IMR-90 (cell line): ENCODE measurements at regions not wholly inside any gene's neighbourhood (a gene's known extent, or its start where the extent isn't known, plus 50 kb on each side); places are given as distances from the start of the nearest gene placed in this dataset.

Experiments
- ATAC-seq: fragments of 200-7000 bp; cut with Tn5 transposase; 2 replicates; pipeline ENCODE4 v1.9.1; 2020; ENCODE audit warnings: low read depth, mild to moderate bottlenecking, moderate library complexity
- BruUV-seq: library from RNA; stranded (reverse); fragments of 400-500 nt; replicated peaks from 2 replicates; lab custom pipeline; 2021; lab: Mats Ljungman, UMichigan
- CTCF ChIA-PET: fragments of 300-600 bp; formaldehyde crosslinking; extraction: SDS; loops from one replicate; lab custom pipeline; 2021; ENCODE audit warnings: antibody characterized with exemption; lab: Yijun Ruan, JAX
- POLR2A ChIA-PET: fragments of 300-600 bp; sonication (Branson Sonifier 250); formaldehyde crosslinking; loops from one replicate; lab custom pipeline; 2022; ENCODE audit warnings: antibody characterized with exemption; ENCODE audit not compliant: unreplicated experiment; lab: Charles Lee
- DNase-seq: peaks from one replicate; pipeline ENCODE4 v3.0.0; 2013
- H2AFZ ChIP-seq: replicated peaks from 2 replicates; pipeline ENCODE3; 2013; ENCODE audit warnings: low read length, mild to moderate bottlenecking; ENCODE audit not compliant: poor library complexity
- H2AK5ac ChIP-seq: 2 replicates; pipeline ENCODE4 v1.6.1; 2013; ENCODE audit warnings: low read depth, low read length, inconsistent platforms
- H2AK9ac ChIP-seq: replicated peaks from 2 replicates; pipeline ENCODE3; 2013; ENCODE audit warnings: mild to moderate bottlenecking, low read depth, low read length, moderate library complexity; ENCODE audit not compliant: poor library complexity
- H2BK120ac ChIP-seq: 2 replicates; pipeline ENCODE4 v1.6.1; 2013; ENCODE audit warnings: low read depth, low read length, inconsistent platforms
- H2BK15ac ChIP-seq: 3 replicates; pipeline ENCODE4 v1.6.1; 2013; ENCODE audit warnings: low read depth, low read length, inconsistent platforms
- H2BK20ac ChIP-seq: 2 replicates; pipeline ENCODE4 v1.6.1; 2013; ENCODE audit warnings: low read depth, mild to moderate bottlenecking, inconsistent platforms, low read length, moderate library complexity
- H2BK5ac ChIP-seq: 2 replicates; pipeline ENCODE4 v1.6.1; 2013; ENCODE audit warnings: mild to moderate bottlenecking, low read depth, low read length, inconsistent platforms; ENCODE audit not compliant: poor library complexity, severe bottlenecking
- H3K14ac ChIP-seq: replicated peaks from 2 replicates; pipeline ENCODE4 v1.6.1; 2013; ENCODE audit warnings: low read depth, low read length, inconsistent platforms
- H3K18ac ChIP-seq: 2 replicates; pipeline ENCODE4 v1.6.1; 2013; ENCODE audit warnings: low read depth, low read length, control low read depth
- H3K23ac ChIP-seq: 2 replicates; pipeline ENCODE4 v1.6.1; 2013; ENCODE audit warnings: low read depth, low read length, inconsistent platforms
- H3K27ac ChIP-seq: 2 replicates; pipeline ENCODE4 v1.5.1; 2013; ENCODE audit warnings: mild to moderate bottlenecking, control low read depth, low read length; ENCODE audit not compliant: insufficient read depth
- H3K27me3 ChIP-seq: 2 replicates; pipeline ENCODE4 v1.6.1; 2013; ENCODE audit warnings: low read length; ENCODE audit not compliant: control insufficient read depth, insufficient read depth
- H3K36me3 ChIP-seq: 2 replicates; pipeline ENCODE4 v1.6.1; 2013; ENCODE audit warnings: low read length, mixed read lengths; ENCODE audit not compliant: control insufficient read depth, insufficient read depth
- H3K4ac ChIP-seq: 2 replicates; pipeline ENCODE4 v1.6.1; 2013; ENCODE audit warnings: low read depth, low read length, inconsistent platforms
- H3K4me1 ChIP-seq: 2 replicates; pipeline ENCODE4 v1.6.1; 2013; ENCODE audit warnings: low read length, mixed read lengths; ENCODE audit not compliant: control insufficient read depth, insufficient read depth
- H3K4me2 ChIP-seq: 2 replicates; pipeline ENCODE4 v1.6.1; 2013; ENCODE audit warnings: low read depth, mild to moderate bottlenecking, control low read depth, low read length, moderate library complexity
- H3K4me3 ChIP-seq: 2 replicates; pipeline ENCODE4 v1.5.1; 2013; ENCODE audit warnings: low read depth, mild to moderate bottlenecking, control low read depth, low read length, moderate library complexity; ENCODE audit not compliant: insufficient read depth
- H3K56ac ChIP-seq: 2 replicates; pipeline ENCODE4 v1.6.1; 2013; ENCODE audit warnings: low read length, inconsistent platforms; ENCODE audit not compliant: insufficient read depth; ENCODE audit errors: extremely low read depth
- H3K79me1 ChIP-seq, 2 experiments: 2 replicates each; pipeline ENCODE4 v1.6.1; 2013; ENCODE audit warnings: low read length in 2 of 2, inconsistent platforms in 1 of 2, low read depth in 1 of 2
- H3K9ac ChIP-seq: 2 replicates; pipeline ENCODE4 v1.6.1; 2013; ENCODE audit warnings: low read depth, low read length, control low read depth
- H3K9me1 ChIP-seq: 2 replicates; pipeline ENCODE4 v1.6.1; 2013; ENCODE audit warnings: low read length, inconsistent platforms; ENCODE audit not compliant: insufficient read depth
- H3K9me3 ChIP-seq: 2 replicates; pipeline ENCODE4 v1.6.1; 2013; ENCODE audit warnings: low read length; ENCODE audit not compliant: control insufficient read depth, insufficient read depth
- H4K20me1 ChIP-seq: 2 replicates; pipeline ENCODE4 v1.6.1; 2013; ENCODE audit warnings: low read length, inconsistent platforms; ENCODE audit not compliant: insufficient read depth
- H4K5ac ChIP-seq: 2 replicates; pipeline ENCODE4 v1.6.1; 2013; ENCODE audit warnings: mild to moderate bottlenecking, low read depth, low read length, control low read depth
- H4K8ac ChIP-seq, 2 experiments: 2 replicates each; pipeline ENCODE4 v1.6.1; 2013; ENCODE audit warnings: low read depth in 2 of 2, low read length in 2 of 2, control low read depth in 1 of 2, inconsistent platforms in 1 of 2
- H4K91ac ChIP-seq: 2 replicates; pipeline ENCODE4 v1.6.1; 2013; ENCODE audit warnings: low read depth, low read length, inconsistent platforms; ENCODE audit not compliant: insufficient read depth
- BHLHE40 ChIP-seq: fragments of 150-350 bp; IDR thresholded peaks from 2 replicates; pipeline ENCODE4 v1.6.1; 2016; ENCODE audit warnings: mild to moderate bottlenecking, low read depth, low read length
- CHD1 ChIP-seq: IDR thresholded peaks from 2 replicates; pipeline ENCODE4 v1.6.1; 2012; ENCODE audit warnings: low read depth, low read length, improper control_type of control experiment
- CTCF ChIP-seq: conservative IDR thresholded peaks from 2 replicates; pipeline ENCODE4 v1.5.1; 2012; ENCODE audit warnings: mild to moderate bottlenecking, low read depth, low read length, improper control_type of control experiment
- FOS ChIP-seq: fragments of 150-350 bp; IDR thresholded peaks from 2 replicates; pipeline ENCODE4 v1.6.1; 2016; ENCODE audit warnings: low read depth, low read length
- MXI1 ChIP-seq: IDR thresholded peaks from 2 replicates; pipeline ENCODE4 v1.6.1; 2012; ENCODE audit warnings: low read depth, mild to moderate bottlenecking, low read length, moderate library complexity, borderline replicate concordance
- RCOR1 ChIP-seq: IDR thresholded peaks from 2 replicates; pipeline ENCODE4 v1.6.1; 2012; ENCODE audit warnings: mild to moderate bottlenecking, low read length, improper control_type of control experiment; ENCODE audit not compliant: insufficient replicate concordance
- RFX5 ChIP-seq: IDR thresholded peaks from 2 replicates; pipeline ENCODE4 v1.8.0; 2012; ENCODE audit warnings: low read depth, mild to moderate bottlenecking, low read length, moderate library complexity
- WGBS, 2 experiments: methylation state at CpG; one replicate each; pipeline versions ENCODE4 v1.1.5 to v1.1.7; 2013; ENCODE audit warnings: missing lambda C conversion rate in 2 of 2; ENCODE audit not compliant: insufficient read length in 1 of 2; ENCODE audit errors: extremely low coverage in 2 of 2; 5-methylcytosine and 5-hydroxymethylcytosine counted together
- dilution Hi-C: fragments of 300-500 bp; cut with HindIII; formaldehyde crosslinking; loops from one replicate; pipeline ENCODE4 v1.14.3; 2018; ENCODE audit warnings: low sequenced_read_pairs; ENCODE audit not compliant: unreplicated experiment
- in situ Hi-C: fragments of 300-500 bp; cut with MboI; formaldehyde crosslinking; loops from 3 replicates; pipeline ENCODE4 v1.14.3; 2019; ENCODE audit warnings: low sequenced_read_pairs, inconsistent platforms, mixed read lengths
- intact Hi-C: fragments of 100-400 bp; cut with micrococcal nuclease; formaldehyde crosslinking; loops from 2 replicates; pipeline ENCODE4 v1.10.0; 2022

GRCh38 chr6:146902846-146903245 is 301.4 kb upstream of the STXBP5 start:
- H4K8ac ChIP-seq = no peak overlapping the region
- no peak overlapping the region for H3K4me3 ChIP-seq
- peak overlapping the region; percentile 41; the same call in 1 of the 2 replicates for H3K4ac ChIP-seq
- no peak overlapping the region for H3K9ac ChIP-seq
- CTCF ChIA-PET = interaction anchor here (1.4 kb wide), 1 partner anchor 8 kb away, joined by 3 read pairs; no protein-coding TSS in a partner anchor
- no peak overlapping the region for H2AK9ac ChIP-seq
- H3K4me2 ChIP-seq = no peak overlapping the region
- peaks cover 4% of the 10 kb centered on the region; the same call in 1 of the 2 replicates for H3K4me1 ChIP-seq
- H4K5ac ChIP-seq = peak overlapping the region; percentile 37; the same call in 1 of the 2 replicates
- no peak overlapping the region for H3K56ac ChIP-seq
- H3K9me3 ChIP-seq = no peaks in the 10 kb centered on the region
- H2BK120ac ChIP-seq = peak overlapping the region; percentile 69; the same call in 1 of the 2 replicates
- H2AK5ac ChIP-seq = 0 out of 2 replicates have a peak overlapping the region, but pooled peaks have one; percentile 51
- in situ Hi-C loops (loop anchor here (25.0 kb wide), 1 partner anchor 309 kb away; the partner anchor contains the start of gene STXBP5), intact Hi-C loops (no loop called here), dilution Hi-C loops (no loop called here)
- no peak overlapping the region for H2BK5ac ChIP-seq
- peak overlapping the region; percentile 55; the same call in 1 of the 2 replicates for H3K18ac ChIP-seq
- H3K27ac ChIP-seq = no peak overlapping the region
- no CpG with 5 or more reads among the region's 1 CpG for WGBS, 2 experiments
- no peaks in the 10 kb centered on the region for H3K79me1 ChIP-seq
- DNase-seq = no peak
- H3K14ac ChIP-seq = peak overlapping the region; percentile 69
- H3K27me3 ChIP-seq = no peaks in the 10 kb centered on the region
- peak overlapping the region; percentile 26; the same call in 1 of the 2 replicates for H2BK20ac ChIP-seq
- 0 out of 3 replicates have a peak overlapping the region, but pooled peaks have one; percentile 27 for H2BK15ac ChIP-seq
- no peaks in the 10 kb centered on the region for H3K36me3 ChIP-seq
- ATAC-seq = no peak; the same call in 1 of the 2 replicates
- no peaks in the 10 kb centered on the region for H4K20me1 ChIP-seq
- TF ChIP-seq CHD1 (no peak), BHLHE40 (no peak), RFX5 (no peak), CTCF (no peak), RCOR1 (no peak), MXI1 (no peak), FOS (no peak)
- peak overlapping the region; percentile 26; the same call in 1 of the 2 replicates for H3K23ac ChIP-seq
- POLR2A ChIA-PET = no interaction called here
- H2AFZ ChIP-seq = no peak overlapping the region
- peaks cover 2% of the 10 kb centered on the region; the same call in 1 of the 2 replicates for H3K9me1 ChIP-seq
- no TSS peak for BruUV-seq
- no peak overlapping the region for H4K91ac ChIP-seq
